ENCODE measurements at regions not wholly inside any gene's neighbourhood (a gene's known extent, or its start where the extent isn't known, plus 50 kb on each side); places are given as distances from the start of the nearest gene placed in this dataset.

- TF ChIP-seq ZBTB40 (IDR thresholded peaks at IDR 0.05) (no peak), ZBTB40 (CRISPR knock-in tag; IDR thresholded peaks at IDR 0.05) (no peak), RCOR2 (CRISPR knock-in tag; IDR thresholded peaks at IDR 0.05) (no peak), ZNF501 (CRISPR knock-in tag; IDR thresholded peaks at IDR 0.05) (no peak), MAFF (IDR thresholded peaks at IDR 0.05; ENCODE audit: low read depth, low read length) (no peak), HHEX (CRISPR knock-in tag; IDR thresholded peaks at IDR 0.05) (no peak), ZNF468 (CRISPR knock-in tag; IDR thresholded peaks at IDR 0.05) (no peak), FOXK2 (IDR thresholded peaks at IDR 0.05) (no peak), KDM5A (IDR thresholded peaks at IDR 0.05; ENCODE audit: borderline replicate concordance, low read length) (no peak), SETDB1 (CRISPR knock-in tag; IDR thresholded peaks at IDR 0.05; ENCODE audit: borderline replicate concordance) (no peak), SP2 (CRISPR knock-in tag; IDR thresholded peaks at IDR 0.05) (no peak)
- TF ChIP-seq, protein P1, sequence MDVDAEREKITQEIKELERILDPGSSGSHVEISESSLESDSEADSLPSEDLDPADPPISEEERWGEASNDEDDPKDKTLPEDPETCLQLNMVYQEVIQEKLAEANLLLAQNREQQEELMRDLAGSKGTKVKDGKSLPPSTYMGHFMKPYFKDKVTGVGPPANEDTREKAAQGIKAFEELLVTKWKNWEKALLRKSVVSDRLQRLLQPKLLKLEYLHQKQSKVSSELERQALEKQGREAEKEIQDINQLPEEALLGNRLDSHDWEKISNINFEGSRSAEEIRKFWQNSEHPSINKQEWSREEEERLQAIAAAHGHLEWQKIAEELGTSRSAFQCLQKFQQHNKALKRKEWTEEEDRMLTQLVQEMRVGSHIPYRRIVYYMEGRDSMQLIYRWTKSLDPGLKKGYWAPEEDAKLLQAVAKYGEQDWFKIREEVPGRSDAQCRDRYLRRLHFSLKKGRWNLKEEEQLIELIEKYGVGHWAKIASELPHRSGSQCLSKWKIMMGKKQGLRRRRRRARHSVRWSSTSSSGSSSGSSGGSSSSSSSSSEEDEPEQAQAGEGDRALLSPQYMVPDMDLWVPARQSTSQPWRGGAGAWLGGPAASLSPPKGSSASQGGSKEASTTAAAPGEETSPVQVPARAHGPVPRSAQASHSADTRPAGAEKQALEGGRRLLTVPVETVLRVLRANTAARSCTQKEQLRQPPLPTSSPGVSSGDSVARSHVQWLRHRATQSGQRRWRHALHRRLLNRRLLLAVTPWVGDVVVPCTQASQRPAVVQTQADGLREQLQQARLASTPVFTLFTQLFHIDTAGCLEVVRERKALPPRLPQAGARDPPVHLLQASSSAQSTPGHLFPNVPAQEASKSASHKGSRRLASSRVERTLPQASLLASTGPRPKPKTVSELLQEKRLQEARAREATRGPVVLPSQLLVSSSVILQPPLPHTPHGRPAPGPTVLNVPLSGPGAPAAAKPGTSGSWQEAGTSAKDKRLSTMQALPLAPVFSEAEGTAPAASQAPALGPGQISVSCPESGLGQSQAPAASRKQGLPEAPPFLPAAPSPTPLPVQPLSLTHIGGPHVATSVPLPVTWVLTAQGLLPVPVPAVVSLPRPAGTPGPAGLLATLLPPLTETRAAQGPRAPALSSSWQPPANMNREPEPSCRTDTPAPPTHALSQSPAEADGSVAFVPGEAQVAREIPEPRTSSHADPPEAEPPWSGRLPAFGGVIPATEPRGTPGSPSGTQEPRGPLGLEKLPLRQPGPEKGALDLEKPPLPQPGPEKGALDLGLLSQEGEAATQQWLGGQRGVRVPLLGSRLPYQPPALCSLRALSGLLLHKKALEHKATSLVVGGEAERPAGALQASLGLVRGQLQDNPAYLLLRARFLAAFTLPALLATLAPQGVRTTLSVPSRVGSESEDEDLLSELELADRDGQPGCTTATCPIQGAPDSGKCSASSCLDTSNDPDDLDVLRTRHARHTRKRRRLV (CRISPR knock-in tag; IDR thresholded peaks at IDR 0.05), result no peak
Observed at GRCh38 chr18:71001597-71001996, 712.8 kb downstream of the SOCS6 start (continued).

Measured in HepG2 (cell line).